ENCODE measurements at regions not wholly inside any gene's neighbourhood (a gene's known extent, or its start where the extent isn't known, plus 50 kb on each side); places are given as distances from the start of the nearest gene placed in this dataset.
A peak's percentile ranks its signal among the peaks of the same experiment; 100 is the strongest.

DNA sequence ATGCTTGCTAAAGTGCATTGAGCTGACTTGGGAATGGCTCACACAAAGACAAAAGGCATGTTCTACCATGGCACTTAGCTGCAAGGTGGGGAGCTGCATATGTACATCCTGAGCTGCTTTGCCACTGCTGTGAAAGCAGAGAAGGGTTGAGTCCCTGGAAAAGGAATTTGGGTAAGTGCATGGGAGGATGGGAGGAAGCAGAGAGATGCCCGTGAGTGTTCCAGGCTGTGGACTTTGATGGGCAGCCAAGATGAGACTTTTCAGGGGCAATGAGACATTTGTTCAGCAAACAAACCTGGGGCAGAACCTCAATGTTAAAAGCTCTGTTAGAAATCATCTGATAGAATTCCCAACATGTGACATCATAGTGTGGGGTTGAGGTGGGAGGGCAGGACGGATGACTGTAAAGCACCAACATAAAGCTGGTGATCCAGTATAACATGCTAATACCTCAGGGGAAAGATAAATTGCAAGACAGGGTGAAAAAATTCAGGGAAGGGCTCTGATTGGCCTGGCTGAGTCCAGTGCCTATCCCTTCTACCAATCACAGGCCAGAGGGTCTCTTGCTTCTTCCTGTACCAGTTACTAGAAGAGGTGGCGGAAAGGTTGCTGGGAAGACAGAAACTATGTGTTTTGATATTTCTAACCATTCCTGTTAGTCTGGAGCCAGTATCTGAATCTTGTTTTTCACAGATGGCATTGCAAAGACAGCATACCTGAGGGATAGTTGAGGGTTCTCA, 163.2 kb downstream of the UTP18 start:
- H3K36me3 ChIP-seq = no peaks in the 10 kb centered on the region
- peaks cover 3 to 15% of the 10 kb centered on the region in 2 donors for H3K4me1 ChIP-seq
- H3K4me3 ChIP-seq (replicated peaks in 1 of 3) = no peak overlapping the region
- DNase-seq = no peak
- intact Hi-C loops (cut with DNase I) = no loop called here
- TF ChIP-seq, protein P1, sequence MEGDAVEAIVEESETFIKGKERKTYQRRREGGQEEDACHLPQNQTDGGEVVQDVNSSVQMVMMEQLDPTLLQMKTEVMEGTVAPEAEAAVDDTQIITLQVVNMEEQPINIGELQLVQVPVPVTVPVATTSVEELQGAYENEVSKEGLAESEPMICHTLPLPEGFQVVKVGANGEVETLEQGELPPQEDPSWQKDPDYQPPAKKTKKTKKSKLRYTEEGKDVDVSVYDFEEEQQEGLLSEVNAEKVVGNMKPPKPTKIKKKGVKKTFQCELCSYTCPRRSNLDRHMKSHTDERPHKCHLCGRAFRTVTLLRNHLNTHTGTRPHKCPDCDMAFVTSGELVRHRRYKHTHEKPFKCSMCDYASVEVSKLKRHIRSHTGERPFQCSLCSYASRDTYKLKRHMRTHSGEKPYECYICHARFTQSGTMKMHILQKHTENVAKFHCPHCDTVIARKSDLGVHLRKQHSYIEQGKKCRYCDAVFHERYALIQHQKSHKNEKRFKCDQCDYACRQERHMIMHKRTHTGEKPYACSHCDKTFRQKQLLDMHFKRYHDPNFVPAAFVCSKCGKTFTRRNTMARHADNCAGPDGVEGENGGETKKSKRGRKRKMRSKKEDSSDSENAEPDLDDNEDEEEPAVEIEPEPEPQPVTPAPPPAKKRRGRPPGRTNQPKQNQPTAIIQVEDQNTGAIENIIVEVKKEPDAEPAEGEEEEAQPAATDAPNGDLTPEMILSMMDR (IDR thresholded peaks at IDR 0.05) = no peak
- TF ChIP-seq POLR2A (IDR thresholded peaks at IDR 0.05) = no peak
- H3K9me3 ChIP-seq = no peaks in the 10 kb centered on the region
- WGBS, 2 donors = 80 to 83% methylated on average over 3 of the region's 3 CpGs
- H3K27me3 ChIP-seq = no peaks in the 10 kb centered on the region
- H3K27ac ChIP-seq = no peak overlapping the region

DNA sequence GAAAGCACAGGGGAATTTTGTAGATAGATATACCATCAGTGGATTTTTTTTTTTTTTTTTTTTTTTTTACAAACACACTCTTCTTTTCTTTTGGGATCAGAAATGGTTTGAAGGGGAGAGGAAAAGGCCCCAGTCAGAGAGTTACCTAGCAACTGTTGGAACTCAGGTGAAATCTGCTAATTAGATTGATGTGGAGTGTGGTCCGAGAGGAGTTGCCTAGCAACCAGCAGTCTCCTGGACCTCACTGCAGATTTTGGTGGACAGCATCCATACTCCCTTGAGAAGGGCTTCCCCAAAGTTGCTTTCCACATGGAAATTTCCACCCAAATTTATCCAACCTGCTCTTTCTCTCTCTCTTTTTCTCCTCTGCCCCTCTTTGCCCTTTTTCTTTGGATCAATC, 165.4 kb downstream of the UTP18 start:
- Histone ChIP-seq H3K9me3 (no peaks in the 10 kb centered on the region), H3K27ac (no peak overlapping the region), H3K4me3 (replicated peaks in 1 of 3) (no peak overlapping the region), H3K4me1 (peaks cover 10 to 27% of the 10 kb centered on the region in 2 donors), H3K36me3 (no peaks in the 10 kb centered on the region), H3K27me3 (no peaks in the 10 kb centered on the region)
- TF ChIP-seq, protein P1 (IDR thresholded peaks at IDR 0.05) = no peak
- no peak for TF ChIP-seq POLR2A (IDR thresholded peaks at IDR 0.05)
- 80 to 83% methylated on average over 1 of the region's 1 CpG for WGBS, 2 donors
- no peak for DNase-seq
- intact Hi-C loops (cut with DNase I) = no loop called here

DNA sequence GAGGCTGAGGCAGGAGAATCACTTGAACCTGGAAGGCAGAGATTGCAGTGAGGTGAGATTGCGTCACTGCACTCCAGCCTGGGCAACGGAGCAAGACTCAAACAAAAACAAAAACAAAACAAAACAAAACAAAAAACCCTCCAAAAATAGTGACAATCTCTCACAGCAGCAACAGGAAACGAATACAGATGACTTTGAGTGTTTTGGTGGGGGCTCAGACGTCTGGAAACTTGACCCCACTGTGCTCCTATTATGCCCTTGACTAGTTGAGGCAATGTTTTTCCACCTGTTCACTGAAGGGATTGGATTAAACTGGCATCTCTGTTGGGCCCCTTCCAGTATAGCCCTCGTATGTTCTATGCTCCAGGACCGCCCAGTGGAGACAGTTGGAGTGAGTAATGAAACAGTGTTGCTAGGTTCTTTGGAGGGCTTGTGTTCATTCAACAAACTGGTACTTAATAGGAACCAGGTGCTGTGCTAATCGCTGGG, 167.0 kb downstream of the UTP18 start:
- DNase-seq = peak in 1 of 2 donors; percentile 15
- 36 to 53% methylated on average over 7 of the region's 7 CpGs for WGBS, 2 donors
- intact Hi-C loops (cut with DNase I) = no loop called here
- TF ChIP-seq POLR2A (IDR thresholded peaks at IDR 0.05) = no peak
- TF ChIP-seq, protein P1 (IDR thresholded peaks at IDR 0.05) = no peak
- Histone ChIP-seq H3K27ac (no peak overlapping the region), H3K9me3 (no peaks in the 10 kb centered on the region), H3K4me3 (replicated peaks in 1 of 3) (no peak overlapping the region), H3K4me1 (peaks cover 10 to 27% of the 10 kb centered on the region in 2 donors), H3K36me3 (no peaks in the 10 kb centered on the region), H3K27me3 (no peaks in the 10 kb centered on the region)

DNA sequence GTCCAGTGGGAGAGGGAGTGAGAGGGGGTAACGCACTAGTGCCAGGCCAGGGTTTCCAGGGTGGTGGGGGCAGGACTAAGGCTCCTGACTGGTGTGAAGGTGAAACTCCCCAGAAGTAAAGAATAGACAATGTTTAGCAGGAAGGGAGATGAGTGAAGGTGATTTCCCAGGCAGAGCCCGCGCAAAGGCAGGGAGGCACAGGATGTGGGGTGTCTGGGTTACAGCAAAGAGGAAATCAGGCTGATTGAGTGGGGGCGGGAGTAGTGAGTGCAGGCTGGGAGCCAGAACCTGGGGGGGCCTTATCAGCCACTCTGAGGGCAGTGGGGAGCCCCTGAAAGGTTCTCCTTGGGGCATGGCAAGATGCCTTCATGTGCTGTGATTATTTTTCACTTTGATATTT, 167.5 kb downstream of the UTP18 start:
- DNase-seq = peak in 1 of 2 donors; percentile 3
- Histone ChIP-seq H3K4me3 (replicated peaks in 1 of 3) (no peak overlapping the region), H3K9me3 (no peaks in the 10 kb centered on the region), H3K4me1 (peaks cover 10 to 27% of the 10 kb centered on the region in 2 donors), H3K27ac (no peak overlapping the region), H3K27me3 (no peaks in the 10 kb centered on the region), H3K36me3 (no peaks in the 10 kb centered on the region)
- WGBS, 2 donors = 50 to 55% methylated on average over 4 of the region's 4 CpGs
- no peak for TF ChIP-seq POLR2A (IDR thresholded peaks at IDR 0.05)
- TF ChIP-seq, protein P1 (IDR thresholded peaks at IDR 0.05) = no peak
- intact Hi-C loops (cut with DNase I) = no loop called here

Data from thyroid gland (tissue), 4 donors.